ENCODE measurements at regions not wholly inside any gene's neighbourhood (a gene's known extent, or its start where the extent isn't known, plus 50 kb on each side); places are given as distances from the start of the nearest gene placed in this dataset.
"Not testable (repeated sequence)": the region's sequence is repeated elsewhere in the genome, so short reads cannot be mapped to it uniquely, and the experiment has no call there.

DNA sequence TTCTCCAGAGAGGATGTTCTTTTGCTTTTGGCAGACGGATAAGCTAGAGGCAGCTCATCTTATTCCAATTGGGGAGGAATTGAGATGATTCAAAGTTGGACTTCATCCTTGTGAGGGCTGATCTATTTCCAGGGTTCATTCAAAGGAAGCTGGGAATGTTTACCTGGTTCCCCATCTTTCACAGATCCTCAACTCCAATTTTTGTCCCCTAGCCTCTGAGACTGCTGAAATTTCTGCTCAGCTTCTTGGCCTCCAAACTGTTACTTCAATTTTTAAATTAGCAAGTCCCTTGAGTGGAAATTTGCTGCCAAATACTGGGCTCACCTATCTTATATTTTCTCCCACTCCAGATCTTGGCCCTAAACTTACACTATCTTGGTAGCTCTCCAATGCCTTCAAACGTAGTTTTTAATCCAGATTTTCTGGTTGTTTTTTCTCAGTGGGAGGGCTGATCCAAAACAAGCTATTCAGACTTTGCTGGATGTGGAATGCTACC is 93.9 kb upstream of the NEK6 start:
- DNase-seq (ENCODE audit: low read depth, low spot score), result no peak
- no peak overlapping the region for H3K27ac ChIP-seq

DNA sequence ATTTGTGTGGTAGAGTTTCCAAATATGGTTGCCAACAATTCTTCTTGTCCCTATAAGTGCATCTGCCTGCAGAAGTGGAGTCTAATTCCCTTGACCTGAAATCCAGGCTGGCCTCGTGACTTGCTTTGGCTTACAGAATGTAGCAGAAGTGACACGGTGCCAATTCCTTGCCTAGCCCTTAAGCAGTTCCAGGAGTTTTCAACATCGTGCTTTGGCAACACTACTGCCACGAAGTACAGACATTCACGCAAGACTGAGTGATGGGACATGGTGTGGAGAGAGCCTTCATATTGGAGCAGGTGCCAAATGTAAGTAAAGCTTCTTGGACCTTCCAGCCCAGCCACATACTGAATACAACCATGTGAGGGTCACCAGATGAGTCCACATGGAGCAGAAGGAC is 92.9 kb upstream of the NEK6 start:
- DNase-seq (ENCODE audit: low read depth, low spot score), result no peak
- no peak overlapping the region for H3K27ac ChIP-seq

DNA sequence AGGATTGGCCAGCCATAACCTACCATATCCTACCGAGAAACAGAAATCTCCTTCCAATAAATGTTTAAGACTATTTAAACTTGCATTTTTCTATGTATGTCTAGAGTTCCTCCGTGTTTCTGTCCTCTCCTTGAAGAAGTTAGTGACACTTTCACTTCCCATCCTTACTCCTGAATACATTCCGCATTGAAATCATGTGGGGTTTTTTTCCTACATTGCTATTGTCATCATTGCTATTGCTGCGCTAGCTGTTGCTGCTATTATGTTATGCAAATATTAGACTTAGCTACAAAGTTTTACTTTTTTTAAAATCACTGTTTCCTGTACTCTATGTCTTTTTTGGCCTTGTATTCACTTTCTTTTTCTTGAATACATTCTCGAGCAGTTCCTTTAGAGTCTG is 83.3 kb upstream of the NEK6 start:
- DNase-seq (ENCODE audit: low read depth, low spot score), result no peak
- H3K27ac ChIP-seq, result no peak overlapping the region

DNA sequence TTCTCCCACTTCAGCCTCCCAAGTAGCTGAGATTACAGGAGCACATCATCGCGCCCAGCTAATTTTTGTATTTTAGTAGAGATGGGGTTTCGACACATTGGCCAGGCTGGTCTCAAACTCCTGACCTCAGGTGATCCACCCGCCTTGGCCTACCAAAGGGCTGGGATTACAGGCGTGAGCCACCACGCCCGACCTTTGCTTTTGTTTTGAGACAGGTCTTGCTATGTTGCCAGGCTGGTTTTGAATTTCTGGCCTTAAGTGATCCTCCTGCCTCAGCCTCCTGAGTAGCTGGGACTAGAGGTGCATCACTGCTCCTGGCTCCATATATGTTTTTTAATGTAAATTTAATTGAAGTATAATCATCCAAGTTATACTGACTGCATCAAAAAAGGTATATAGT is 80.2 kb upstream of the NEK6 start:
- not testable (repeated sequence) for DNase-seq (ENCODE audit: low read depth, low spot score); H3K27ac ChIP-seq

DNA sequence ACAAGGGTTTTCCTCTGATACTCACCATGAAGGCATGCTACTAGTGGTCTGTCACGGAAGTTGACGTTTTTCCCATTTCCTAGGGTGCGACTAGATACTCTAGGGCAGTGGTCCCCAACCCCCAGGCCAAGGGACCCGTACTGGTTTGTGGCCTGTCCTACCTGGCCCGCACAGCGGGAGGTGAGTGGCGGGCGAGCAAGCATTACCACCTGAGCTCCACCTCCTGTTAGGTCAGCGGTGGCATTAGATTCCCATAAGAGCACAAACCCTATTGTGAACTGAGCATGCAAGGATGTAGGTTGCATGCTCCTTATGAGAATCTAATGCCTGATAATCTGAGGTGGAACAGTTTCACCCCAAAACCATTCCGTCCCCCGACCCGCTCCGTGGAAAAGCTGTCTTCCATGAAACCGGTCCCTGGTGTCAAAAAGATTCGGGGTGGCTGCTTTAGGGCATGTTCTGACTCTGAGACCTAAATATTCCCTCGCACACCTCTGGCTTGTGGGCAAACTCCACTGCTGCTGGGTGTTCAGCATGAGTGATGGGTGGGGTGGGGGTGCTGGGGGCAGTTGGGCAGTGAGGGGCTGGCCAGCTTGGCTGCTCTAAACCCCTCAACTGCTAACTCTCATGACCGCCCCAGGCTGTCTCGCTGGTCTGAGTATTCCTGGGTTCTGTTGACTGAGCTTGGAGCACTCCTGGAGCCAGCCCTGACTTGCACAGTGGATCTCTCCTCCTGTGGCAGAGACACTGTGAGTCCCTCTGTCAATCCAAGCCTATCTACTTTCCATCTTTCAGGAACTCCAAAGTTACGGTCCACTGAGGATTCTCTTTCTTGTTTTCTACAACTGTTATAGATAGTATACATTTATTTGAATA is 78.3 kb upstream of the NEK6 start:
- DNase-seq (ENCODE audit: low read depth, low spot score), result no peak
- no peak overlapping the region for H3K27ac ChIP-seq

DNA sequence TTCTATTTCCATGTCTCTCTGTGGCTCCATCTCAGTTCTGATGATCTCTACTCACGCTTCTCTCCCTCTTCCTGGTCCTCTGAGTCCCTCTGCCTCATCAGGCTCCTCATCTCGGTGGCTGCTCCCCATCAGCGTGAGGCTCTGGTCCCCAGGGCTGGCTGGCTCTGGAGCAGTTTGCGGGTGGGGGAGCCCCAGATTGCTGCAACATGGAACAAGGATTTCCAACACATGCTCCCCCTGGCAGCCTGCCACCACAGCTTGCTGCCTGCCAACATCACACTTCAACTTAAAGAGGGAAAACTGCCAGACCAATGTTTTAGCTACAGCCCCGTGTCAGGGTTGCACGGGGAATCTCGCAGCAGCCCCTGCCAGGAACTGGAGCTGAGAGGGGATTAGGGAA is 77.2 kb upstream of the NEK6 start:
- DNase-seq (ENCODE audit: low read depth, low spot score), result no peak
- H3K27ac ChIP-seq, result no peak overlapping the region

DNA sequence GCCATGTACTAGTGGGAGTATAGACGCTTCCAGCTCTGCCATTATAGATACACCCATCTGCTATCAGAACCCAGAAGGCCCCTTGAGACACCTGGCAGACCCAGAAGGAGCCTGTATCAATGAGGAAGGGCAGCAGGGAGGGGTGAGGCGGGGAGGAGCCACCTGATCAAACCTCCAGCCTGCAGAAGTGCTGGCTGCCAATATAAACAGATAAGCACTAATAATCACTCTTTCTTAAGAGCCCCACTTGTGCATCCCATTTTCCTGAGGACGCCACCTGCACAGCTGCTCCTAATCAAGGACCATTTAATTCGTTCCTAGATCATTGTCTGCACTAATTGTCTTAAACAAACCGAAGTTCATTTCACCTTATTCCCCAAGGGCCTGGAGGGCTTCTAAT is 75.0 kb upstream of the NEK6 start:
- DNase-seq (ENCODE audit: low read depth, low spot score), result no peak
- no peak overlapping the region for H3K27ac ChIP-seq

DNA sequence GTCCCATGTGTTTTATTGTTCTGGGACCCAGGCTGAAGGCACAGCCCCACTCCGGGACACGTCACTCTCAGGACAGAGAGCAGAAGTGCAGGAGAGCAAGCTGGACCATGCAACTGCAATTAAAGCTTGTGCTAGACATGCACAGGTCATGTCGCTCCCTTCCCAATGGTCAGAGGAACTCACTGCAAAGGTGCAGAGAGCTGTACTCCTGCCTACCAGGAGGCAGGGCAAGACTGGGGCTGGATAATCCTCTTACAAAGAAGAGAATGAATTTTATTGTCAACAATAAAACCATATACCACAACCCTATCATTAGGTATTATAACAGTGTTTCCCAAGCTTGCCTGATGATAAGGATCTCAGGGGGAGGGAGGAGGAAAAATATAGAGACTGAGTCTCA is 74.0 kb upstream of the NEK6 start:
- no peak overlapping the region for H3K27ac ChIP-seq
- DNase-seq (ENCODE audit: low read depth, low spot score), result no peak

DNA sequence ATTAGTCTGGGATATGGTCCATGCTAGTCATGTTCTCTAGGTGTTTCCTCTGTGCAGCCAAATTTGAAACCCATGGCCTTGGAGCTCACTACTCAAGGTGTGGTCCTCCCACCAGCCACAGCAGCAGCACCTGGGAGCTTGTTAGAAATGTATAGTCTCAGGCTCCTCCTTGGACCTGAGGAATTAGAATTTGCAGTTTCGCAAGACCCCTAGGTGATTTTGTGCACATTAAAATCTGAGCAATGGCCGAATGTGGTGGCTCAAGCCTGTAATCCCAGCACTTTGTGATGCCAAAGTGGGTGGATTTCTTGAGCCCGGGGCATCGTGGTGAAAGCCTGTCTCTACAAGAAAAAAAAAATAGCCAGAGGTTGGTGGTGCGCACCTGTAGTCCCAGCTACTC is 72.3 kb upstream of the NEK6 start:
- H3K27ac ChIP-seq, result no peak overlapping the region
- DNase-seq (ENCODE audit: low read depth, low spot score), result no peak

DNA sequence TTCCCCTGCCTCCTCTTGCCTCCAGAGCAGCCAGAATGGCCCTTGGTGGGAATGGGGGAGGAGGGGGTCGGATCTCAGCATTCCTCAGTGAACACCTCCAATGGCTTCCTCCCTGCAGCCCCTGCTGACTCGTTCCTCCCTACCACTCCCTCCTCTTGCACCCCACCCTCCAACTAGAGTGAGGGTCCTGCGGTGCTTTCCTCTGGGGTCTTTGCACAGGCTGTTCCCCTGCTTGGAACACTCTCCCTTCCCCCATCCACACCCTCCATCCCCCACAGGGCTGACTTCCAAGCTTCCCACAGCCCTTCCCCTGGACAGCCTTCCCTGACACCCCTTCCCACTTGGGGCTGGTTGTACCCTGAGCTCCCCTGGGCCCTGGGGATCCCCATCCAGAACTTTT is 70.4 kb upstream of the NEK6 start:
- DNase-seq (ENCODE audit: low read depth, low spot score), result no peak
- H3K27ac ChIP-seq, result no peak overlapping the region

DNA sequence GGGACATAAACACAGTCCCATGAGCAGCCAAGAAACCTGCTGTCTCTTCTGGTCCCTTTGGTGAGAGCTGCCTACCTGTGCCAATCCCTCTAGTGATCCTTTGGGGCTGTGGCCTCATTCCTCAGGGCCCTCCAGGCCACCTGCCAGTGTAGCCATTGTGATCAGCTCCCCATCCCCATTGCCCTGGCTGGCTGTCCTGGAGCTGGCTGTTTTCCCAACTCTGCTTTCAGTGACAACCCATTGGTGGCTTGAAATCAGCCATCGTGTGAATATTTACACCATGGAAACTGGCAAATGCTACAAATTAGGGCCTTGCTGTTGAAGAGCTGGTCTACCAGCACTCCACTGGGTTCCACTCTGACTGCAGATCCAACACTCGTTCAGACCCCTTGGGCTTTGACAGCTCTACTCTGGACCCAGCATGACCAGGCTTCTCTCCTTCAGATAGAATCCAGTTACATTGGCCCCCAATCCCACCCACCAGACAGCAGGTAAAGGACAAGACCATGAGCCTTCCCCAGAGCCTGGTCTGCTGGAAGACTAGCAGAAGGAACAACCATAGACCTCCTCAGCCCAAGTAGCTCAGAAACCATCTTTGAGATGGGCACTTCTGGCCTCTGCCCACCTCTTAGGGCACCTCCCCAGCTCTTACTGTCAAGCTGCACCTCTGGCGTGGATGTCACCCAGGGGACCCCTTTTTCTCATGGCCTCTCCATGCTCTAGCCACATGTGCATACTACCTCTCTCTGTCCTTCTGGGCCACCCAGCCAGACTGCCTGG is 69.2 kb upstream of the NEK6 start:
- H3K27ac ChIP-seq, result no peak overlapping the region
- no peak for DNase-seq (ENCODE audit: low read depth, low spot score)

DNA sequence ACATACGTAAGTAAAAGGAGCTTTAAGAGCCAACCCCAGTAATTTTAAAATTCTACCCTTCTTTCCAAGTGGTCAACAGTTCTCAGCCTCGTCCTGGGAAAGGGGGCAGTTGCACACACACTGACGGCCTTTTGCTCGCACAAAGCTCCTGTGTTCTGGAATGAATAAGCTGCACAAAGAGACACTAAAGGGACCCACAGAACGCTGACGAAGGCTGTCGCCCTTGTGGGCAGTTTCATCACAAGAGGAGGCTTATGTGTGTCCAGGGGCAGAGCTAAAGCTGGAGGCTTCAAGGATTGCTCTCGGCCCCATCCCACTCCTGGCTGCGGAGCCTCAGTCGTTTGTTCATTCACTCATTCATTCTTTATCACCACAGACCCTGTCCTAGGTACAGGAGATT is 67.0 kb upstream of the NEK6 start:
- no peak overlapping the region for H3K27ac ChIP-seq
- no peak for DNase-seq (ENCODE audit: low read depth, low spot score)

DNA sequence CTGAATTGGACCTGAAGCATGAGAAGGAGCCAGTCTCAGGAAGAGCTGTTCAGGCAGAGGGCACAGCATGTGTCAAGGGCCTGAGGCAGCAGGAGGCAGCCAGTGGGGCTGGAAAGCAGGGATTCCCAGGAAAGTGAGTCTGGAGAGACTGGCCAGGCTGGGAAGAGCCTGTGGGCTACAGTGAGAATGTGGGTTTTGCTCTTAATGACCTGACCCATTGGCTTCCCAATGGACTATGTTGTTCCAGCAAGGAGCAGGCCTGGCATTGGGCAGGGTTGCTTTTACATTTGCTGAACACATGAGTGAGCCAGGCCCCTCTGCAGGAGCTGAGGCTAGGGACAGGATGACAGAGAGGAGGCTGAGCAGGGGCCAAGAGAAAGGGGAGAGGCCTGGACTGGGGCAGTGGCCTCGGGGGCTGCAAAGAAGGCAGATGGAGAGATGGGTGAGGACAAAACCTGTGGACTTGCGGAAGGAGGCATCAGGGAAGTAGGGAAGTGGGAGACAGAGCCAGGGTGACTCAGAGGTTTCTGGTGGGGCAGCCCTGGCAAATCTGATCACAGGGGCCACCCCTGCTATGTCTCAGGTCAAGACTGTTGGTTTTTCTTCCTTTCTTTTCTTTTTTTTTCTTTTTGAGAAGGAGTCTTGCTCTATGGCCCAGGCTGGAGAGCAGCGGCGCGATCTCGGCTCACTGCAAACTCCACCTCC is 65.9 kb upstream of the NEK6 start:
- DNase-seq (ENCODE audit: low read depth, low spot score), result no peak
- H3K27ac ChIP-seq, result no peak overlapping the region

DNA sequence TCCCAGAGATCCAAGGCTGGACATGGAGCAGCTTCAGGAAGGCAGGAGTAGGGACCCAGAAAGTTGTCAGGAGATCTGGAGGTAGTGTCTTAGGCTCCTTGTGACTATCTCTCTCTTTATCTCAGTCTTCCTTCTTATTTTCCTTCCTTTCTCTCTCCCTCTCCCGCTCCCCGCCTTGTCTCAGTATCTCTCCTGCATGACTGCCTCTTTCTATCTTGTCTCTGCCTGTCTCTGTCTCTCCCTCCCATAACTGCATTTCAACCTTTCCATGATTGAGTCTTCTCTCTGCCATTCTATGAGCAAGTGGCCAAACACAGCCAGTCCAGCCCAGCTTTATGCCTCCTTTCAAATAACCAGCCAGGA is 61.0 kb upstream of the NEK6 start:
- DNase-seq (ENCODE audit: low read depth, low spot score), result no peak
- no peak overlapping the region for H3K27ac ChIP-seq

DNA sequence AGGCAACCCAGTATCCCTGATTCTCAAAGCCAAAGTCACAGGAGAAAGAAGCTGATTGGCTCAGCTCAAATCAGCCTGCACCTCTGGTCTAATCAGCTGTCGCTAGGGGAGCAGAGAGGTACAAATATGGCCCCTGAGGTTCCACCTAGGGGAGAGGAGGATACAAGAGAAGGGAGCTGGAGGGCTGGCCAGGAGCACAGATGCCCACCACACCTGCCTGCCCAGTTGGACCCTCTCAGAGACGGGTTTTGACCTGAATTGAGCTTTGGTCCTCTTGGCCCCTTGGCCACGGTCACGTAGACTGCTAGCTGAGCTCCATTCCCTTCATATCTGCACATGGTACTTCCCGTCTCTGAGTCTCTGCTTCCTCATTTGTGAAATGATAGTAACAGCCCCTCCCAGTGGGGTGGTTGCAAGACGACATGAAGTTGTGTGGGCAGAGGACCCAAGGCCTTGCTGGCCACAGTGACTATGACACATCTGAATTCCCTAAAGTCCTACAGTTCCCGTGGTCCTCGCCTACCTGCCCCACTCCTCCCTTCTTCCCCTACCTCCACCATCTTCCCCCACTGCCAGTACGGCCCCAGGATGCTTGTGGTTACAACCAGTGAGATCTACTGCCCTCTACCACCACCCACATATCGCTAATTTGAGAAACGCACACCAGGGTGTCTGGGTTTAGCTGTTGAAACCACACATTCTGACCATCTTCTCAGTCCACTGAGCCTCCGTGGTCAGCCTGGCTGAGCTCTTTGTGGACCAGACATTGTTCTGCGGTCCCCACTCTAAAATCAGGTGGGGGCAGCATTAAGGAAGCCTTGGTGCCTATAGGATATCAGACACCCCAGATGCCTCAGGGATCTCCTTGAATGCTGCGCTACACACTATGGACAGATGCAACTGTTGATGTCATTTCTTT is 60.3 kb upstream of the NEK6 start:
- no peak overlapping the region for H3K27ac ChIP-seq
- DNase-seq (ENCODE audit: low read depth, low spot score), result no peak

DNA sequence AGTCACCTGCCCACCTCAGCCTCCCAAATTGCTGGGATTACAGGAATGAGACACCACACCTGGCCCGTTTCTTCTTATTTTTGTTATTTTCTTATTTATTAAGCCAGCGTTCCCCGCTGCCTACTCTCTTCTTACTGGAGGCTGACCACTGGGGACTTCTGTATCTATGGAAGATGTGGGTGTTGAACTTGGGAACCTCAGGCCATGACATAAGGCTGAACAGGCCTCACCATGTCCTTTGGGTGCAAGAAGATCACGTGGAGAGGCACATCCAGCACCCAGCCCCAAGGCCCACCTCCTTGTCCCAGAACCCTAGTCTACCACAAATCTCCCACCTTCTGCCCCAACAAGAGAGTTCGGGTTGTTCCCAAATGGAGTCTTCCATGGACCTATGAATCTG is 59.4 kb upstream of the NEK6 start:
- no peak overlapping the region for H3K27ac ChIP-seq
- DNase-seq (ENCODE audit: low read depth, low spot score), result no peak

DNA sequence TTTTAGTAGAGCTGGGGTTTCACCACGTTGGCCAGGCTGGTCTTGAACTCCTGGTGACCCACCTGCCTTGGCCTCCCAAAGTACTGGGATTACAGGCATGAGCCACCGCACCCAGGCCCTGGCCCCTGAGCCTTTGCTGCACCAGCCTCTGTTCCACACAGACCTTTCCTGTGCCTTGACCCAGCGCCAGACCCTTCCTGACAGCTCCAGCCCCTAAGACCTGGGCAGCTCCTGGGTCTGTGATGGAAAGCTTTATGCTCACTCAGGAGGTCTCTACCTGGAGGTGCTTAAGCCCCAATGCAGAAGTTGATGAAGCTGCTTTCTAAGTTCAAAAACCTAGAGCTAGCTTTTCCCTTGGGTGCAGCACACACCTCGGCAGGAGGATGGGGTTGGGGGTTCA is 58.8 kb upstream of the NEK6 start:
- no peak overlapping the region for H3K27ac ChIP-seq
- DNase-seq (ENCODE audit: low read depth, low spot score), result no peak

DNA sequence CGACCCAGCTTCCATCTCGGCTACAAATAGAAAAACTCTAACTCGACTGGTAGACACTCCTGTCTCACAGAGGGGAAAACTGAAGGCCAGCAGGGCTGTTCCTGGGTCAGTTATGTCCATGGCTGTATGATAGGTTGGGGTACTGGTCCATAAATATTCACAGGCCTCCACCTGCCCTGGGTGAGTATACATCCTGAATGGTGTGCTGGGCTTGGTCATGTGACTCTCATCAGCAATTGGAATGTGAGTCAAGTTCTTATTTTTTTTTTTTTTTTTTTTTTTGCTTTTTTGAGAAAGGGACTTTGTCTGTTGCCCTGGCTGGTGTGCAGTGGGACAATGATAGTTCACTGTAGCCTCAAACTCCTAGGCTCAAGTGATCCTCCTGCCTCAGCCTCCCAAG is 58.3 kb upstream of the NEK6 start:
- no peak for DNase-seq (ENCODE audit: low read depth, low spot score)

DNA sequence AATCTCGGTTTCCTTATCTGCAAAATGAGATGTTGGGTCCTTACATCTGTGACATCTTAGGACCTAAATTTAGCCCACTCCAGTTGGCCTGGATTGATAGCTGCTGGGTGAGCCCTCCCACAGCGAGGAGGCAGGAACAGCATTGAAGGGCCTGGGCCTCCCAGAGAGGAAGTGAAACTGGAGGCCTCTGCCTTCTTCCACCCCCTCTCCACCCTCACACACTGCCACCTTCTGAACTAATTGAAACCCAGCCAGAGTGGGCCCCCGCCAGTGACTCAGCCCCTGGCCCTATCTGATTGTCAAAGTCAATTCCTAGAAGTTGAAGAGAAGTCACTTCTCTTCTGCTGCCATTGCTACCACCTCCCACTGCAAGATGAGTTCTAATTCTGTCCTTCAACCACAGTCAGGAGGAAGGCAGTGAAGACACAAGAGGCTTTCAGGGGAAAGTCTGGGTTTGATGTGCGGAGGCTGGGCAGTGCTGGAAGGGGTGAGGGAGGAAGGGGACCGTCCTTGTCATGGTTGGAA is 55.2 kb upstream of the NEK6 start:
- H3K27ac ChIP-seq, result no peak overlapping the region
- no peak for DNase-seq (ENCODE audit: low read depth, low spot score)

More for the DNA sequence above, 58.3 kb upstream of the NEK6 start:
- no peak overlapping the region for H3K27ac ChIP-seq
